Stimulated activated CD8-positive, alpha-beta memory T cell treated with anti-CD3 and anti-CD28 coated beads, Interleukin-12 subunit alpha, Interleukin-12 subunit beta, amount 100 ng/mL, for 1 hour (primary cell): ENCODE measurements at regions not wholly inside any gene's neighbourhood (a gene's known extent, or its start where the extent isn't known, plus 50 kb on each side); places are given as distances from the start of the nearest gene placed in this dataset.
A peak's percentile ranks its signal among the peaks of the same experiment; 100 is the strongest.

Experiments
- DNase-seq: peaks from one replicate; pipeline ENCODE4 v3.0.0-alpha.2; 2020; ENCODE audit warnings: low read depth

DNA sequence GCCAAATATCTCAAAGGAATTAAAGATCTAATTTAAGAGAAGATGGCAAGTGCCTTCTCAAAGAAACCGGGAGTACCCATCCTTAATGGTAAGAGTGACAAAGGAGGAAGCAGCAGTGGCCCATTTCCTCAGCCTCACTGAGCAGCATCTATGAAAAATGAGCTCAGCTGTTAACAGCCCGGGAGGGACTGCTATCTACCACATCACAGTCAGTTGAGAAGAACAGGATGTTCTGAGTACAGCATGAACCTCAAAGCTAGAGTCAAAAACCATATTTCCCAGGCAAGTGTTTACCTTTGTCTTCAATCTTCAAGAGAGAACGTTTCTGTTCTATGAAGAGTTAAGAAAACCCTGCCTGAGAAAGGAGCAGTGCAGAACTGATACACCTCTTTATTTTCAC lies 115.0 kb downstream of the BTG1 start:
- peak; percentile 23 for DNase-seq

DNA sequence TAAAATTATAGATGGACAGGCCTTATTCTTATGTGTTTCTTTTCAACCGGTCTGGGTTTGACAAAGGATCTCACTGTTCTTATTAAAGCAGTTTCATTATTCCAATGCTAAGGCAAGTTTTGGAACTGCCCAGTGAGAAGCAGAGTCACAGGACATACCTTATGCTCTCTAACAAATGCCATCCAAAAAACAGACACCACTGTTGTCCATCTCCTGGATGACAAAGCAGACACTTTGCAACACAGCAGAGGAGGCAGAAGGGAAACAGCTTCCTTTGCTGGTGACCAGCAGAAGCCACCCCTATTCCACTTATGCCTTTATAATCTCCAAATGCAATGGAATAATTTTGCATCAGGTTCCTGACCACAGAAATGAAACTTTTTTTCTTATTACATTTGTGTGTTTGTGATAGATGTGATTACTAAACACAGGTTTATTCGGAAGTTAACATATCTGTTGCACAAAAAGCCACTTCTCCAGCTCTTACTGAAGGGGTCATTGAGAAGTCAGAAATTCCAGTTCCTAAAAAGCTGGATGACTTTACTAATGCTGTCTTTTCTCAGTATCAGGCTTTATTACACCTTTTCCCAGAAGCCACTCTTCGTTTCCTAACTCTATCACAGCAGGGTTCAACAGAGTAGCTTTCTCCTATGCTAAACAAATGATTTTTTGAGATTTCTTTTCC lies 115.6 kb downstream of the BTG1 start:
- no peak for DNase-seq

GRCh38 chr12:92029136-92029535 lies 116.5 kb downstream of the BTG1 start:
- DNase-seq = no peak

DNA sequence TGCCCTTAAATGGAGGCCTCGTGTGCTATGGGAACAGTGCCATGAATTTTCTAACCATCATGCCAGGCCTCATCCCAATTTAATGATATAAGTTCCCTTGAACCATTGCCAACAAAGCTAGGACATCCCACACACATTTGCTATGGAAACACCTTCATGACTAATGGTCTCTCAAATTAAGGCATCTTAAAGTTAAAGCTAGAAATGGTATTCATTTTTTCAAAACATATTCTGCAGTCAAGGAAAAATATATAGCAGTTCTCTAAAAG lies 117.3 kb downstream of the BTG1 start:
- DNase-seq = no peak

GRCh38 chr12:92027701-92028440 lies 117.8 kb downstream of the BTG1 start:
- DNase-seq = no peak

- DNase-seq = no peak
Observed at GRCh38 chr12:92027243-92027642, 118.4 kb downstream of the BTG1 start.

DNA sequence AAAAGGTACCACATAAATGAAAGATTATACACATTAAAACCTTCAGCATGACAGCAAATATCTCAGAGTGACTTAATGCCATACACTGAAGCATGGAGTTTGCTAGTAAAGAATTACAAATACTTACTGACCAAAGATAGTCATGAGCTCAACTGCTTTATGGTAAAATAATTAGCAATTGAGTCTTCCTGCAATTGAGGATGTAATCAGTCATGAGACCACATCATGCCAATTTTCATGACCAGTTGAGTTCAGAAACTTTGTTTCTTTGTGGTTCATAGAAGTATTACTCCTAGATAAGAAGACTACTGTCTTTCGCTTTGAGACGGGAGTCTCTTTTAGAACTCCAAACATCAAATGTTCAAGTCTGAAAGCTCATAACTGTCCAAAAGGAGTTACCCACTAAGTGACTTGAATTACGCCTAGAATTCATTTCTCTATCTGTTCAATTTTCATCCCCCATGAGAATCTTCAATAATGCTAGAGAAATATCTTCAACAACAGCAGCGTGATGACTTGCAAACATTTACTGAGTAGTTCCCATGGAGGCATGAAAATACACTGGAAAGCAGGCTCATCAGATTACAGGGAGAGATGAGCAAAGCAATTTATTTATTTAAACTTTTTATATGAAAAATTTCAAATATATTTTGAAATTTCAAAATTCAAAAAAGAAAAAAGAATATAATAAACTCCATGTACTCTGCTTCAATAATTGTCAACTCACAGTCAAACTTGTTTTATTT lies 120.0 kb downstream of the BTG1 start:
- no peak for DNase-seq

- DNase-seq = no peak
Observed at GRCh38 chr12:92022093-92022492, 123.6 kb downstream of the BTG1 start.

- no peak for DNase-seq
Observed at GRCh38 chr12:92021666-92022035, 124.0 kb downstream of the BTG1 start.

GRCh38 chr12:92020983-92021665 lies 124.5 kb downstream of the BTG1 start:
- no peak for DNase-seq

GRCh38 chr12:92019491-92020277 lies 126.0 kb downstream of the BTG1 start:
- DNase-seq = no peak

GRCh38 chr12:92012691-92013090 lies 133.0 kb downstream of the BTG1 start:
- DNase-seq = no peak

GRCh38 chr12:92010853-92011701 lies 134.6 kb downstream of the BTG1 start:
- no peak for DNase-seq

GRCh38 chr12:92010368-92010767 lies 135.3 kb downstream of the BTG1 start:
- no peak for DNase-seq

- DNase-seq = no peak
Observed at GRCh38 chr12:92008345-92008744, 137.3 kb downstream of the BTG1 start.

DNA sequence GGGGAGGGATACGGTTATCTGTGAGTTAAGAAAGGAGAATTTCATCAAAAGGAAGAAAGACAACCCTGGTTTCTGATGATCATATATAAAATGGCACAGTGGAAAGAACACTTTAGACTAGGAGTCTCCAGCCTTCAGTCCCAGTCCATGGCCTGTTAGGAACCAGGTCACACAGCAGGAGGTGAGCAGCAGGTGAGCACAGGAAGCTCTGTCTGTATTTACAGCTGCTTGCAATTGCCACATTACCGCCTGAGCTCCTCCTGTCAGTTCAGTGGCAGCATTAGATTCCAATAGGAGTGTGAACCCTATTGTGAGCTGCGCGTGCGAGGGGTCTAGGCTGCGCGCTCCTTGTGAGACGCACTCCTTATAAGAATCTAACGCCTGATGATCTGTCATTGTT lies 137.9 kb downstream of the BTG1 start:
- DNase-seq = no peak

GRCh38 chr12:92003701-92004100 lies 141.9 kb downstream of the BTG1 start:
- no peak for DNase-seq

GRCh38 chr12:92002673-92003382 lies 142.8 kb downstream of the BTG1 start:
- no peak for DNase-seq

- no peak for DNase-seq
Observed at GRCh38 chr12:92002195-92002649, 143.4 kb downstream of the BTG1 start.

DNA sequence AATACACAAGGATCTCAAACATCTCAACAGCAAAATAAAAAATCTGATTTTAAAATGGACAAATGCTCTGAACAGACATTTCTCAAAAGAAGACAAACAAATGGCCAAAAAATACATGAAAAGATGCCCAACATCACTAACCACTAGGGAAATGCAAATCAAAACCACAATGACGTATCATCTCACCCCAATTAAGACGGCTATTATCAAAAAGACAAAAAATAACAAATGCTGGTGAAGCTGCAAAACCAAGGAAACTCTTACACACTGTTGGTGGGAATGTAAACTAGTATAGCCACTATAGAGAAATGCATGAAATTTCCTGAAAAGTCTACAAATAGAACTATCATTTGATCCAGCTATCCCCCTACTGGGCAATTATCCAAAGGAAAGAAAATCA lies 145.0 kb downstream of the BTG1 start:
- no peak for DNase-seq
